ENCODE measurements at regions not wholly inside any gene's neighbourhood (a gene's known extent, or its start where the extent isn't known, plus 50 kb on each side); places are given as distances from the start of the nearest gene placed in this dataset.

DNA sequence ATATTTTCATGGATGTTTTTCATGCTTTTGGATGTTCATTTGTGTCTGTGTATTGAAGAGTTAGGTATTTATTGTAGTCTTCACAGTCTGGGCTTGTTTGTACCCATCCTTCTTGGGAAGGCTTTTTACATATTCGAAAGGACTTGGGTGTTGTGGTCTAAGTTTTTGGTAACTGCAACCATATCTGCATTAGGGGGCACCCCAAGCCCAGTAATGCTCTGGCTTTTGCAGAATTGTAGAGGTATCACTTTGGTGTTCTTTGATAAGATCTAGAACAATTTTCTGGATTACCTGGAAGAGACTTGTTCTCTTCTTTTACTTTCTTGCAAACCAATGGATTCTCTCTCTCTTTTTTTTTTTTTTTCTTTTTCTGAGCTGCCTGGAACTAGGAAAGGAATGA is 581.3 kb downstream of the DACH1 start:
- Mint-ChIP-seq H3K9me3 (no peaks in the 10 kb centered on the region), H3K36me3 (ENCODE audit: low read depth) (peaks cover 3% of the 10 kb centered on the region), H3K27me3 (peaks cover 13% of the 10 kb centered on the region)

DNA sequence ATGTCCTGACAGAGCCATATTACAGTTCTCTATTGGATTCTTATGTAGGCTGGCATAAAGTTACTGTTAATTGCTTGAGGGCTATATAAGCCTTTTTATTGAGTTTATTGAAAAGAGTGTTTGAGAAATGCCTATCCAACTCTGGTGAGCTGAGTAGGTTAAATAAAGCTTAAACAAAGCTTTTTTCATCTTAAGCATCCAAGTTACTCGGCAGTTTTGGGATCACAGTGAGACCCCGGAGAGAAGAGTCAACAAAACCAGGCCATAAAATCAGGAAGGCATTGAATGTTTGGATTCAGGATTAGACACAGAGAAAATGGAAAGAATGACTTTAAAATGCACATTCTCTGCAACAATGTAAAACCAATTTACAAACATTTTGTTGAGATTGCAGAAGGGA is 588.5 kb downstream of the DACH1 start:
- ChIA-PET CTCF (no interaction called here), POLR2A (no interaction called here)
- Mint-ChIP-seq H3K9me3 (no peaks in the 10 kb centered on the region), H3K27ac (no peak overlapping the region), H3K4me3 (no peak overlapping the region), H3K27me3 (peaks cover 5% of the 10 kb centered on the region), H3K36me3 (ENCODE audit: low read depth) (no peaks in the 10 kb centered on the region), H3K4me1 (no peaks in the 10 kb centered on the region)
- no peak for DNase-seq

More for the DNA sequence above, 581.3 kb downstream of the DACH1 start:
- DNase-seq, result no peak
- Mint-ChIP-seq H3K4me3 (no peak overlapping the region), H3K4me1 (peaks cover 9% of the 10 kb centered on the region), H3K27ac (no peak overlapping the region)
- POLR2A ChIA-PET, result no interaction called here
- CTCF ChIA-PET, result no interaction called here

- no peaks in the 10 kb centered on the region for H3K9me3 Mint-ChIP-seq
- ChIA-PET CTCF (no interaction called here), POLR2A (no interaction called here)
- H3K27ac Mint-ChIP-seq, result no peak overlapping the region
- no peak overlapping the region for H3K4me3 Mint-ChIP-seq
- no peaks in the 10 kb centered on the region for H3K4me1 Mint-ChIP-seq
- no peaks in the 10 kb centered on the region for H3K27me3 Mint-ChIP-seq
- H3K36me3 Mint-ChIP-seq (ENCODE audit: low read depth), result no peaks in the 10 kb centered on the region
- DNase-seq, result no peak
Observed at GRCh38 chr13:71274923-71275608, 591.9 kb downstream of the DACH1 start.

- no peak overlapping the region for H3K4me3 Mint-ChIP-seq
- H3K27ac Mint-ChIP-seq, result no peak overlapping the region
- POLR2A ChIA-PET, result no interaction called here
- no peaks in the 10 kb centered on the region for H3K36me3 Mint-ChIP-seq (ENCODE audit: low read depth)
- no peaks in the 10 kb centered on the region for H3K4me1 Mint-ChIP-seq
- DNase-seq, result no peak
- CTCF ChIA-PET, result no interaction called here
- H3K9me3 Mint-ChIP-seq, result no peaks in the 10 kb centered on the region
- no peaks in the 10 kb centered on the region for H3K27me3 Mint-ChIP-seq
Observed at GRCh38 chr13:71261256-71261655, 605.7 kb downstream of the DACH1 start.

GRCh38 chr13:71260246-71260645 is 606.8 kb downstream of the DACH1 start:
- Mint-ChIP-seq H3K36me3 (ENCODE audit: low read depth) (no peaks in the 10 kb centered on the region), H3K27ac (no peak overlapping the region), H3K9me3 (no peaks in the 10 kb centered on the region), H3K27me3 (no peaks in the 10 kb centered on the region), H3K4me1 (no peaks in the 10 kb centered on the region), H3K4me3 (no peak overlapping the region)
- ChIA-PET POLR2A (no interaction called here), CTCF (no interaction called here)
- DNase-seq, result no peak

DNA sequence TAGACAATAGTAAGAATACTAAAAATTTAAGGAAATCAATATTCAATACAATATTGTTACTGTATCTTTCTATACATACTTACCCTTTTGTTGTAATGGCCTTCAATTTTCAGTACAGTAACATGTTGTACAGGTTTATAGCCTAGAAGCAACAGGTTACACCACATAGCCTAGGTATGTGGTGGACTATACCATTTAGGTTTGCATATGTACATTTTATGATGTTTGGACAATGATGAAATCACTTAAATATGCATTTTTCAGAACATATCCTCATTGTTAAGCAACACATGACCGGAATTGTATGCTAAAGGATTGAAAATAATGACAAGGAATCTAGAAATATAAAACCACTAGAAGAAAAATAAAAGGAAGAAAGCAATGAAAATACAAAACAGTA is 611.4 kb downstream of the DACH1 start:
- H3K4me3 Mint-ChIP-seq, result no peak overlapping the region
- H3K9me3 Mint-ChIP-seq, result no peaks in the 10 kb centered on the region
- H3K4me1 Mint-ChIP-seq, result no peaks in the 10 kb centered on the region
- POLR2A ChIA-PET, result interaction anchor here (0.6 kb wide), 1 partner anchor 8 kb away, joined by 3 read pairs; no protein-coding TSS in a partner anchor
- no peaks in the 10 kb centered on the region for H3K27me3 Mint-ChIP-seq
- H3K27ac Mint-ChIP-seq, result no peak overlapping the region
- H3K36me3 Mint-ChIP-seq (ENCODE audit: low read depth), result no peaks in the 10 kb centered on the region
- no peak for DNase-seq
- CTCF ChIA-PET, result no interaction called here

DNA sequence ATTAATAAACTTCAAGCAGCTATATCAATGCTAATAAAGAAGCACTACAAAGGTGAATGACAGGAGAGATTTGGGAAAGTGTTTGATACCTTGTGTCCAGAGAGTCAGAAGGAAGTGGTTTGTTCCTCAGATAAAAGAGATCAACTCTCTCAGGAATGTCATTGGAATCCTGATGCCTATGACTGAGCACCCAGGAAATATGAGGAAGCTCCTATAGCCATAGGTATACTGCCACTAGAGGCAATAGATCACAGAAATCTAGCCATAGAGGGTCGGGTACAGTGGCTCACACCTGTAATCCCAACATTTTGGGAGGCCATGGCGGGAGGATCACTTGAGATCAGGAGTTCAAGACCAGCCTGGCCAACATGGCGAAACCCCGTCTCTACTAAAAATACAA is 612.6 kb downstream of the DACH1 start:
- CTCF ChIA-PET, result no interaction called here
- Mint-ChIP-seq H3K9me3 (no peaks in the 10 kb centered on the region), H3K27ac (no peak overlapping the region), H3K27me3 (no peaks in the 10 kb centered on the region), H3K4me1 (no peaks in the 10 kb centered on the region), H3K4me3 (no peak overlapping the region), H3K36me3 (ENCODE audit: low read depth) (no peaks in the 10 kb centered on the region)
- POLR2A ChIA-PET, result no interaction called here
- no peak for DNase-seq

DNA sequence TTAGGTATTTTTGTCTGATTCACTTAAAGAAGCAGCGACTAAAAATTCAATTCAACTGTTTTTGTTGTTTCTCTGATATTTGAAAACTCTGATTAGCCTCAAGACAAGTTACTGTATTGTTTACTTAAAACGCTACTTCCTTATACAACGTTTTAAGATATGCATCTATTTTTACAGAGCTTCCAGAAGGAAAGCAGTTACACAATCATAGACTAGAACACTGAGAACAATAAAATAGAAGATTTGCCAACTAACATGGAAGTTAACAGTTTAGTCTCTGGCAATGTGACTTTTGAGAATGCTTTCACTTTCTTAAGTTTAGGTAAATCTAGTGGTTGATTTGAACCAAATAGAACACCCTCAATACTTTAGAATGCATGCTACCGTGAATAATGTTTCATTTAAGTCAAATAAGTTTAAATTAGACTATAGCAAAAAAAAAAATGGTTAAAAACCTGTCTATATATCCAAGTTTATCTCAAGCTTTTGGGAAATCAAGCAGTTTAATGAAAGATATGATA is 614.8 kb downstream of the DACH1 start:
- H3K4me1 Mint-ChIP-seq, result no peaks in the 10 kb centered on the region
- H3K4me3 Mint-ChIP-seq, result no peak overlapping the region
- H3K9me3 Mint-ChIP-seq, result no peaks in the 10 kb centered on the region
- H3K27me3 Mint-ChIP-seq, result no peaks in the 10 kb centered on the region
- H3K27ac Mint-ChIP-seq, result no peak overlapping the region
- ChIA-PET POLR2A (no interaction called here), CTCF (no interaction called here)
- H3K36me3 Mint-ChIP-seq (ENCODE audit: low read depth), result no peaks in the 10 kb centered on the region
- DNase-seq, result no peak

- no peak for DNase-seq
- H3K4me3 Mint-ChIP-seq, result no peak overlapping the region
- H3K4me1 Mint-ChIP-seq, result no peaks in the 10 kb centered on the region
- no peaks in the 10 kb centered on the region for H3K36me3 Mint-ChIP-seq (ENCODE audit: low read depth)
- CTCF ChIA-PET, result no interaction called here
- no peaks in the 10 kb centered on the region for H3K9me3 Mint-ChIP-seq
- H3K27ac Mint-ChIP-seq, result no peak overlapping the region
- H3K27me3 Mint-ChIP-seq, result no peaks in the 10 kb centered on the region
- POLR2A ChIA-PET, result no interaction called here
Observed at GRCh38 chr13:71251292-71251951, 615.6 kb downstream of the DACH1 start.

DNA sequence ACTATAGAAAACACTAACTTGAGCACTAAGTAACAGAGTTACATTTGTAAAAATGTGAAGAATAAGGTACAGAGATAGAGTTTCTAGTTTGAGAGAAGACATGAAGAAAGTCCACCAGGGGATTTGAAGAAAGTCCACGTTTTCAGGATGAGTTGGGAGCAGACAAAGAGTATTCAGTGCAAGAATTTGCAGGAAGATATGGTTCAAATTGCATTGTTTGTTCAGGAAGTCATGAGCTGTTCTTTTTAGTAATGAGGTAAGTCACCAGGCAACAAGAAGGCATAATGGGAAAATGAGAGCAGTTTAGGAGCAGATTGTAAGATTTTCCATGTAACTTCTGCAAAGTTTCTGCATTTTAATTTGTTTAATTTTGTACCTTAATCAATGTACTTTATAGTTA is 618.0 kb downstream of the DACH1 start:
- no peak for DNase-seq
- POLR2A ChIA-PET, result no interaction called here
- H3K4me3 Mint-ChIP-seq, result no peak overlapping the region
- H3K4me1 Mint-ChIP-seq, result no peaks in the 10 kb centered on the region
- H3K27ac Mint-ChIP-seq, result no peak overlapping the region
- H3K27me3 Mint-ChIP-seq, result no peaks in the 10 kb centered on the region
- CTCF ChIA-PET, result no interaction called here
- H3K36me3 Mint-ChIP-seq (ENCODE audit: low read depth), result no peaks in the 10 kb centered on the region
- no peaks in the 10 kb centered on the region for H3K9me3 Mint-ChIP-seq

- H3K4me1 Mint-ChIP-seq, result no peaks in the 10 kb centered on the region
- H3K27me3 Mint-ChIP-seq, result no peaks in the 10 kb centered on the region
Observed at GRCh38 chr13:71244161-71244560, 622.8 kb downstream of the DACH1 start.

DNA sequence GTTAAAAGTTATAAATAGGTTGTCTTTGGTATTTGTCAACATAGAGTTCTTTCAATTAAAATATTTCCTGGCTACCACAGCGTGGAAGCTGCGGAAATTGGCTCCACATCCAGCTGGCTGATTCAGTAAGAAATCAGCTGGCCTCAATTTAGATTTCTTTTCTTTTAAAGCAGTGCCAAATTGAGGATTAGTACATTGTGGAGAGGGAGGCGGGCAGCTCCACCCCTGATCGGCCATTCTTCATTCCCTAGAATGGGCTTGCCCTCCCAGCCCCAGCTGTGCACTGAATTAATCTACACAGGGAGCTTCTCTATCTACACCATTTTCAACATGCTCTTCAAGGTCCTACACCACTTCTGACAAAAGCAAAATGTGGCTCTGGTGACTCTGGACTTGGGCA is 624.8 kb downstream of the DACH1 start:
- CTCF ChIA-PET, result no interaction called here
- H3K4me1 Mint-ChIP-seq, result no peaks in the 10 kb centered on the region

More at GRCh38 chr13:71244161-71244560, 622.8 kb downstream of the DACH1 start:
- ChIA-PET POLR2A (no interaction called here), CTCF (no interaction called here)
- H3K27ac Mint-ChIP-seq, result no peak overlapping the region
- H3K9me3 Mint-ChIP-seq, result no peaks in the 10 kb centered on the region
- DNase-seq, result no peak
- H3K36me3 Mint-ChIP-seq (ENCODE audit: low read depth), result no peaks in the 10 kb centered on the region
- H3K4me3 Mint-ChIP-seq, result no peak overlapping the region

DNA sequence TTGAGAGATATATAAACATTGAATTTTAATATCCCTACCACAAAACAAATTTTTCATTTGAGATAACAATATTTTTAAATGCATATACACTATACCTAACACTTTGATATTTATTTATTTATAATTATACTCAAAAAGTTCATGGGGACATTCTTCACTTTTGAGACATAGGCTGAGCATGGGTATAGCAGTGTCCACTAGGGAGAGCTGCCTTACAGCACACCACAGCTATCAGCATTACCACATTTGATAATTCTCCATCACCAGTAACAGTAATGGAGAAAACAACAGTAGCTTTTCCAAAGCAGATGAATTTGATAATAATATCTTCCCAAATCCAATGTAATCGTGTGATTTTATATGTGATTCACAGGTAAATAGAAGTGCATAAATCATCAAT is 626.1 kb downstream of the DACH1 start:
- Mint-ChIP-seq H3K27me3 (no peaks in the 10 kb centered on the region), H3K36me3 (ENCODE audit: low read depth) (no peaks in the 10 kb centered on the region), H3K4me1 (no peaks in the 10 kb centered on the region), H3K9me3 (no peaks in the 10 kb centered on the region), H3K4me3 (no peak overlapping the region), H3K27ac (no peak overlapping the region)
- no peak for DNase-seq
- CTCF ChIA-PET, result no interaction called here
- POLR2A ChIA-PET, result no interaction called here

More for the DNA sequence above, 624.8 kb downstream of the DACH1 start:
- POLR2A ChIA-PET, result no interaction called here
- H3K27ac Mint-ChIP-seq, result no peak overlapping the region
- no peaks in the 10 kb centered on the region for H3K36me3 Mint-ChIP-seq (ENCODE audit: low read depth)
- DNase-seq, result no peak
- no peaks in the 10 kb centered on the region for H3K9me3 Mint-ChIP-seq
- H3K4me3 Mint-ChIP-seq, result no peak overlapping the region
- no peaks in the 10 kb centered on the region for H3K27me3 Mint-ChIP-seq

DNA sequence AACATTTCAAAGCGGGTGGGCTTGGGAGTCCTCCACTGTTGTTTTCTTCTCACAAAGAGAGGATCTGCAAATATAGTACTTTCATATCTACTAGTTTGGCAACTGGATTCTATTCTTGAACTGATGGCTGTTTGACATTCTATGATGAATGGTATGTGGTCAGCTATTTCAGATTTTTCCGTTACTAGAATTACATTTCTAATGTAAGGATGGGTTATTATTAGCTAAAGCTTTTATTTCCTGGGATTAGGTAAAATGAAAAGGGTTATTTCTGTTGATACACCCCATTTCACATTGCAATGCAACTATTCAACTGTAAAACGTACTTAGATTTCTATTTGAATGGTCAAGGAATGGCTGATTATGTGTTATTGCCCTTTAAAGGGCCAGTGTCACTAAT is 629.7 kb downstream of the DACH1 start:
- ChIA-PET CTCF (no interaction called here), POLR2A (no interaction called here)
- Mint-ChIP-seq H3K9me3 (no peaks in the 10 kb centered on the region), H3K27ac (no peak overlapping the region), H3K36me3 (ENCODE audit: low read depth) (no peaks in the 10 kb centered on the region), H3K4me3 (no peak overlapping the region), H3K27me3 (no peaks in the 10 kb centered on the region), H3K4me1 (no peaks in the 10 kb centered on the region)
- no peak for DNase-seq
